ENCODE measurements at regions not wholly inside any gene's neighbourhood (a gene's known extent, or its start where the extent isn't known, plus 50 kb on each side); places are given as distances from the start of the nearest gene placed in this dataset.

- H3K9ac ChIP-seq (replicated peaks; ENCODE audit: extremely low read depth, insufficient read depth, low read length): no peak overlapping the region
- no peaks in the 10 kb centered on the region for H3K27me3 ChIP-seq (ENCODE audit: control insufficient read depth in 2 of 2, insufficient read depth in 2 of 2, low read length in 2 of 2)
- TF ChIP-seq FOS (IDR thresholded peaks at IDR 0.05; ENCODE audit: borderline replicate concordance, insufficient read depth, low read length) (no peak), POLR2AphosphoS5 (IDR thresholded peaks at IDR 0.05; ENCODE audit: insufficient read depth, low read depth, low read length) (no peak), EZH2 (IDR thresholded peaks at IDR 0.05; ENCODE audit: borderline replicate concordance, low read depth, low read length, severe bottlenecking) (no peak), CTCF (IDR thresholded peaks at IDR 0.05; ENCODE audit: extremely low read depth in 1 of 2, insufficient read depth in 1 of 2, low read depth in 1 of 2, low read length in 2 of 2) (no peak), JUN (IDR thresholded peaks at IDR 0.05; ENCODE audit: borderline replicate concordance, insufficient read depth, insufficient read length, low read depth) (no peak)
- DNase-seq (ENCODE audit: low read depth, low spot score) (no peak), FAIRE-seq (no peak)
- no peak overlapping the region for H3K27ac ChIP-seq (ENCODE audit: insufficient read depth, low read depth, low read length)
- dilution Hi-C loops (cut with MboI; ENCODE audit: extremely low pct_ligation_motif_present, low sequenced_read_pairs) (no loop called here), intact Hi-C loops (cut with micrococcal nuclease) (no loop called here)
- no peaks in the 10 kb centered on the region for H3K4me1 ChIP-seq (ENCODE audit: control insufficient read depth, extremely low read depth, insufficient read depth, low read length)
- H3K9me3 ChIP-seq (replicated peaks; ENCODE audit: control insufficient read depth, insufficient read depth, low read length): no peaks in the 10 kb centered on the region
- no peaks in the 10 kb centered on the region for H3K79me2 ChIP-seq (ENCODE audit: control insufficient read depth, insufficient read depth, low read length)
- H3K4me3 ChIP-seq (replicated peaks in 1 of 3; ENCODE audit: insufficient read depth in 1 of 3, low read depth in 1 of 3, low read length in 3 of 3): no peak overlapping the region
- ChIA-PET POLR2A (no interaction called here), CTCF (no interaction called here)
- no peak overlapping the region for H3K4me2 ChIP-seq (ENCODE audit: insufficient read depth, low read length)
- no peaks in the 10 kb centered on the region for H3K9me1 ChIP-seq (replicated peaks; ENCODE audit: control insufficient read depth, extremely low read depth, insufficient read depth, low read length)
- no peaks in the 10 kb centered on the region for H3K36me3 ChIP-seq (ENCODE audit: control insufficient read depth in 2 of 2, extremely low read depth in 1 of 2, insufficient read depth in 2 of 2, low read length in 2 of 2)
- BruUV-seq (replicated peaks): no TSS peak
- H2AFZ ChIP-seq (ENCODE audit: low read depth, low read length): no peak overlapping the region
- H4K20me1 ChIP-seq (replicated peaks; ENCODE audit: control insufficient read depth, extremely low read depth, insufficient read depth, low read length): no peaks in the 10 kb centered on the region
These were observed 641.9 kb upstream of the RORB start for GRCh38 chr9:73855206-73855605.

GRCh38 chr9:73863924-73864323, 633.2 kb upstream of the RORB start:
- H3K36me3 ChIP-seq (ENCODE audit: control insufficient read depth in 2 of 2, extremely low read depth in 1 of 2, insufficient read depth in 2 of 2, low read length in 2 of 2): no peaks in the 10 kb centered on the region
- no peak for TF ChIP-seq GATA2 (IDR thresholded peaks at IDR 0.05; ENCODE audit: insufficient read depth, insufficient read length, low read depth, low read length)
- TF ChIP-seq JUN (IDR thresholded peaks at IDR 0.05; ENCODE audit: borderline replicate concordance, insufficient read depth, insufficient read length, low read depth): no peak
- TF ChIP-seq POLR2A (IDR thresholded peaks at IDR 0.05; ENCODE audit: low read depth, low read length): no peak
- TF ChIP-seq EZH2 (IDR thresholded peaks at IDR 0.05; ENCODE audit: borderline replicate concordance, low read depth, low read length, severe bottlenecking): no peak
- no peak for TF ChIP-seq MYC (IDR thresholded peaks at IDR 0.05; ENCODE audit: low read depth, low read length)
- BruUV-seq (replicated peaks): no TSS peak
- CTCF ChIA-PET: no interaction called here
- H3K4me3 ChIP-seq (replicated peaks in 1 of 3; ENCODE audit: insufficient read depth in 1 of 3, low read depth in 1 of 3, low read length in 3 of 3): no peak overlapping the region
- POLR2A ChIA-PET: no interaction called here
- dilution Hi-C loops (cut with MboI; ENCODE audit: extremely low pct_ligation_motif_present, low sequenced_read_pairs) (no loop called here), intact Hi-C loops (cut with micrococcal nuclease) (no loop called here)
- H4K20me1 ChIP-seq (replicated peaks; ENCODE audit: control insufficient read depth, extremely low read depth, insufficient read depth, low read length): no peaks in the 10 kb centered on the region
- DNase-seq (ENCODE audit: low read depth, low spot score): no peak
- no peaks in the 10 kb centered on the region for H3K27me3 ChIP-seq (ENCODE audit: control insufficient read depth in 2 of 2, insufficient read depth in 2 of 2, low read length in 2 of 2)
- no peak overlapping the region for H3K27ac ChIP-seq (ENCODE audit: insufficient read depth, low read depth, low read length)
- H2AFZ ChIP-seq (ENCODE audit: low read depth, low read length): no peak overlapping the region
- H3K4me2 ChIP-seq (ENCODE audit: insufficient read depth, low read length): no peak overlapping the region
- FAIRE-seq: no peak
- no peaks in the 10 kb centered on the region for H3K4me1 ChIP-seq (ENCODE audit: control insufficient read depth, extremely low read depth, insufficient read depth, low read length)
- no peak overlapping the region for H3K9ac ChIP-seq (replicated peaks; ENCODE audit: extremely low read depth, insufficient read depth, low read length)
- no peaks in the 10 kb centered on the region for H3K9me3 ChIP-seq (replicated peaks; ENCODE audit: control insufficient read depth, insufficient read depth, low read length)
- H3K79me2 ChIP-seq (ENCODE audit: control insufficient read depth, insufficient read depth, low read length): no peaks in the 10 kb centered on the region
- H3K9me1 ChIP-seq (replicated peaks; ENCODE audit: control insufficient read depth, extremely low read depth, insufficient read depth, low read length): no peaks in the 10 kb centered on the region

All from endothelial cell of umbilical vein (primary cell).